Gastroesophageal sphincter (tissue), 3 donors: ENCODE measurements at regions not wholly inside any gene's neighbourhood (a gene's known extent, or its start where the extent isn't known, plus 50 kb on each side); places are given as distances from the start of the nearest gene placed in this dataset.

ENCODE experiments used
- CTCF ChIP-seq, 4 experiments: fragments of 200-600 bp in 2 of 4; fragments of 450-650 bp in 2 of 4; sonication (generic) in 1 of 4; IDR thresholded peaks; one replicate each; pipeline ENCODE4 v1.5.1; 2017 to 2019; ENCODE audit warnings: antibody characterized with exemption in 4 of 4, mild to moderate bottlenecking in 2 of 4, moderate library complexity in 2 of 4
- POLR2A ChIP-seq, 2 donors: fragments of 450-650 bp; IDR thresholded peaks; one replicate each; pipeline ENCODE4 v1.6.1; 2017; ENCODE audit warnings: antibody characterized with exemption in 2 of 2, mild to moderate bottlenecking in 2 of 2, moderate library complexity in 1 of 2

- no peak for TF ChIP-seq CTCF (IDR thresholded peaks at IDR 0.05)
- no peak for TF ChIP-seq POLR2A (IDR thresholded peaks at IDR 0.05)
Observed at GRCh38 chr4:34854451-34854850, 1389.9 kb downstream of the ARAP2 start.
